Right lobe of liver (tissue), 6 donors: ENCODE measurements at regions not wholly inside any gene's neighbourhood (a gene's known extent, or its start where the extent isn't known, plus 50 kb on each side); places are given as distances from the start of the nearest gene placed in this dataset.
A peak's percentile ranks its signal among the peaks of the same experiment; 100 is the strongest.

Source experiments
- ATAC-seq, 4 donors: fragments of 200-7000 bp; cut with Tn5 transposase; one replicate each; pipeline ENCODE4 v1.9.1; 2020; ENCODE audit warnings: mild to moderate bottlenecking in 4 of 4, moderate library complexity in 4 of 4
- DNase-seq, 3 donors: peaks; one replicate each; pipeline ENCODE4 v3.0.0-alpha.2; 2020
- H3K27ac ChIP-seq, 3 donors: fragments of 200-600 bp; one replicate each; pipeline ENCODE4 v1.8.0; 2022
- H3K27me3 ChIP-seq, 2 donors: fragments of 200-600 bp; one replicate each; pipeline ENCODE4 v1.8.0; 2022
- H3K36me3 ChIP-seq, 4 donors: fragments of 200-600 bp; sonication (generic) in 1 of 4; one replicate each; pipeline versions ENCODE4 v1.5.1 to v1.8.0; 2017 to 2022; ENCODE audit warnings: control low read depth in 1 of 4
- H3K4me1 ChIP-seq, 4 donors: fragments of 200-600 bp; sonication (generic) in 1 of 4; one replicate each; pipeline versions ENCODE4 v1.5.1 to v1.8.0; 2017 to 2022; ENCODE audit warnings: control low read depth in 1 of 4
- H3K4me3 ChIP-seq, 3 donors: fragments of 200-600 bp; one replicate each; pipeline ENCODE4 v1.8.0; 2022
- H3K9me3 ChIP-seq, 4 donors: fragments of 200-600 bp; sonication (generic) in 1 of 4; one replicate each; pipeline versions ENCODE4 v1.5.1 to v1.8.0; 2017 to 2022; ENCODE audit warnings: control low read depth in 1 of 4
- CTCF ChIP-seq, 4 donors: fragments of 200-600 bp in 3 of 4; fragments of 450-650 bp in 1 of 4; IDR thresholded peaks; one replicate each; pipeline versions ENCODE4 v1.5.1 to v1.8.0; 2016 to 2022; ENCODE audit warnings: antibody characterized with exemption in 4 of 4, mild to moderate bottlenecking in 2 of 4
- POLR2A ChIP-seq: fragments of 450-650 bp; IDR thresholded peaks from one replicate; pipeline ENCODE4 v1.6.1; 2017; ENCODE audit warnings: antibody characterized with exemption, mild to moderate bottlenecking
- WGBS: methylation state at CpG from one replicate; pipeline ENCODE4 v1.1.6; 2018; ENCODE audit warnings: low coverage, low lambda C conversion rate; ENCODE audit not compliant: insufficient coverage; ENCODE audit errors: missing lambda C conversion rate; 5-methylcytosine and 5-hydroxymethylcytosine counted together
- intact Hi-C, 2 donors: fragments of 100-400 bp; cut with DNase I; formaldehyde crosslinking; loops; one replicate each; pipeline versions ENCODE4 v1.11.2 to v1.14.1; 2022
- donor health status: DM: no; HTN: yes; CAD: no.
- donor health status: DM: no; HTN: no; CAD: no.
- donor health status: DM: no; HTN: no; CAD: no.
- donor health status: DM: no; HTN: yes; CAD: no.
- donor health status: DM: no; HTN: yes; CAD: no.

DNA sequence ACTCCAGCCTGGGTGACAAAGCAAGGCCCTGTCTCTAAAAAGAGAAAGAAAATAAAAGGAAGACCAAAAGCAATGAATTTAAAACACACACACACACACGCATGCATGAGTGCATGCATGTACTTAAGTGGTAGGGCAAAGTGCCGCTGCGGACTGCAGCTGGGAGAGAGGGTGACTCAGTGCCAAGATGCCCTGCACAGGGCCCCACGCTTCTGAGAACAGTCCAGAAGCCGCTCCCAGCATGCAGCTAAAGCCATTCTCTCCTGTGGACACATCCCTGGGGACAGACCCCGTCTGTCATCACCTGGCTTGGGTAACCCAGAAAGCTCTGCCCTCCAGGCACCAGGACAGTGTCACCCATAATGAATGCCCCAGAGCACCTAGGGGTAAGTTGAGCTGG lies 61.0 kb upstream of the MYL10 start:
- DNase-seq: no peak
- Histone ChIP-seq H3K9me3 (no peaks in the 10 kb centered on the region), H3K36me3 (no peaks in the 10 kb centered on the region), H3K4me1 (peaks cover 0 to 10% (median 1%) of the 10 kb centered on the region in 4 donors), H3K27me3 (no peaks in the 10 kb centered on the region), H3K27ac (no peak overlapping the region), H3K4me3 (no peak overlapping the region)
- intact Hi-C loops: loop anchor here (10.0 kb wide), 2 partner anchors 115 to 125 kb away; partner anchors contain the start of gene CUX1 (in 1 of the 2)
- 100% methylated on average over 3 of the region's 6 CpGs for WGBS
- TF ChIP-seq POLR2A (no peak), CTCF (IDR thresholded peaks at IDR 0.05) (no peak)
- no peak for ATAC-seq

- TF ChIP-seq CTCF (IDR thresholded peaks at IDR 0.05) (no peak), POLR2A (no peak)
- Histone ChIP-seq H3K27me3 (no peaks in the 10 kb centered on the region), H3K4me1 (peaks cover 0 to 10% (median 1%) of the 10 kb centered on the region in 4 donors), H3K9me3 (no peaks in the 10 kb centered on the region), H3K36me3 (no peaks in the 10 kb centered on the region), H3K4me3 (peak overlapping the region in 1 of 3 donors; percentile 21), H3K27ac (no peak overlapping the region)
- DNase-seq: peak; percentile 54 to 65 (median 60)
- 21% methylated on average over 12 of the region's 12 CpGs for WGBS
- intact Hi-C loops: loop anchor here (10.0 kb wide), 2 partner anchors 113 to 123 kb away; partner anchors contain the start of gene CUX1 (in 1 of the 2)
- ATAC-seq: peak; percentile 40 to 70 (median 67)
Observed at GRCh38 chr7:101691822-101692384, 62.8 kb upstream of the MYL10 start.

DNA sequence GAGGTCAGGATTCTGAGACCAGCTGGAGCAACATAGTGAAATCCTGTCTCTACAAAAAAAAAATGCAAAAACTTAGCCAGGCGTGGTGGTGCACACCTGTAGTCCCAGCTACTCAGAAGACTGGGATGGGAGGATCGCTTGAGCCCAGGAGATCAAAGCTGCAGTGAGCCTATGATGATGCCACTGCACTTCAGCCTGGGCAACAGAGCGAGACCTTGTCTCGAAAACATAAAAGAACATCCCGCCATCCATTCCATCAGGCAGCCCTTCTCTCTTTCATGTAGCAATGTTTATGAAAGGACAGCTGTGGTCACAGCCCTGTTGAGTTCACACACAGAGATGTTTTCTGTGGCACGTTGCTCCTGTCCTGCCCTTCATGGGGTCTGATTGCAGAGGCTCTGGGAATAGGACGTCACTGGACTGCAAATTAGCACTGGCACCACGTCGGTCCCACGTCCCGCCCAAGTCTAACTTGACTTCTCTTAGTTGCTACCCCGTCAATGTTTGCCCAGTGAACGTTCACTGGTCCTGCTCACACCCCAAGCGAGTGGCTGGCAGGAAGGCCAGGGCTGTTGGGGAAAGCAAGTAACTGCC lies 64.5 kb upstream of the MYL10 start:
- no peak for DNase-seq
- H3K9me3 ChIP-seq: no peaks in the 10 kb centered on the region
- H3K4me1 ChIP-seq: peaks cover 0 to 8% (median 0%) of the 10 kb centered on the region in 4 donors
- H3K36me3 ChIP-seq: no peaks in the 10 kb centered on the region
- no peak for TF ChIP-seq CTCF (IDR thresholded peaks at IDR 0.05)
- TF ChIP-seq POLR2A: no peak
- WGBS: 70% methylated on average over 9 of the region's 14 CpGs
- intact Hi-C loops: loop anchor here (10.0 kb wide), 2 partner anchors 111 to 121 kb away; partner anchors contain the start of gene CUX1 (in 1 of the 2)
- no peaks in the 10 kb centered on the region for H3K27me3 ChIP-seq
- H3K27ac ChIP-seq: no peak overlapping the region
- H3K4me3 ChIP-seq: no peak overlapping the region
- ATAC-seq: no peak

DNA sequence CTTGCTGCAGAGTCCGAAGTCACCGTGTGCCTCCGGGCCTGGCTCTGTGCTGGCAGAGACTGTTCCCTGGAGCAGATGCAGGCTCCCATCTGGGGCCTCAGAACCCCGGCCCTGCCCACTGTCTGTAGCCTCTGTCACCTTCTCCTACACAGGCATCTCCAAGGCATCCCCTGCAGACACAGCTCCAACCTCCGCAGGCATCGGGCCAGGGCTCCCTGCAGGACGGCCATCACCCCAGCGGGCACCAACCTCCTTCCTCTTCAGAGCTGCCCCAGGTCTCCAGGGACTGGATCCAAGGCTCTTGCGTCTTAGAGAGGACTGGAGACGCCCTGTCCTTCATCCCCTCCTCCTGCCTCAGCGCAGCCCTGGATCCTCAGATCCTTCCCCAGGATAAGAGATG lies 69.9 kb upstream of the MYL10 start:
- ATAC-seq: peak in 1 of 4 donors; percentile 9
- WGBS: 78% methylated on average over 5 of the region's 11 CpGs
- H3K4me1 ChIP-seq: no peaks in the 10 kb centered on the region
- H3K9me3 ChIP-seq: no peaks in the 10 kb centered on the region
- intact Hi-C loops: loop anchor here (10.0 kb wide), 2 partner anchors 106 to 116 kb away; partner anchors contain the start of gene CUX1 (in 1 of the 2)
- no peaks in the 10 kb centered on the region for H3K27me3 ChIP-seq
- no peak overlapping the region for H3K4me3 ChIP-seq
- no peaks in the 10 kb centered on the region for H3K36me3 ChIP-seq
- TF ChIP-seq CTCF (IDR thresholded peaks at IDR 0.05) (no peak), POLR2A (no peak)
- no peak overlapping the region for H3K27ac ChIP-seq
- no peak for DNase-seq
